Stomach (tissue), 4 donors: ENCODE measurements at regions not wholly inside any gene's neighbourhood (a gene's known extent, or its start where the extent isn't known, plus 50 kb on each side); places are given as distances from the start of the nearest gene placed in this dataset.

Source experiments
- POLR2A ChIP-seq, 4 donors: fragments of 450-650 bp; IDR thresholded peaks; one replicate each; pipeline ENCODE4 v1.6.1; 2016; ENCODE audit warnings: antibody characterized with exemption in 4 of 4, control low read depth in 2 of 4, mild to moderate bottlenecking in 1 of 4, moderate library complexity in 1 of 4
- POLR2AphosphoS5 ChIP-seq, 3 donors: sonication (generic); formaldehyde crosslinking; IDR thresholded peaks; one replicate each; pipeline ENCODE4 v1.6.1; 2016; ENCODE audit warnings: antibody characterized with exemption in 3 of 3
- TF ChIP-seq, protein P1 (sequence below), 7 experiments: fragments of 450-650 bp in 4 of 7; fragments of 200-600 bp in 3 of 7; sonication (generic) in 3 of 7; IDR thresholded peaks; one replicate each; pipeline ENCODE4 v1.5.1; 2016 to 2019; ENCODE audit warnings: antibody characterized with exemption in 7 of 7, control low read depth in 2 of 7, mild to moderate bottlenecking in 1 of 7

DNA sequence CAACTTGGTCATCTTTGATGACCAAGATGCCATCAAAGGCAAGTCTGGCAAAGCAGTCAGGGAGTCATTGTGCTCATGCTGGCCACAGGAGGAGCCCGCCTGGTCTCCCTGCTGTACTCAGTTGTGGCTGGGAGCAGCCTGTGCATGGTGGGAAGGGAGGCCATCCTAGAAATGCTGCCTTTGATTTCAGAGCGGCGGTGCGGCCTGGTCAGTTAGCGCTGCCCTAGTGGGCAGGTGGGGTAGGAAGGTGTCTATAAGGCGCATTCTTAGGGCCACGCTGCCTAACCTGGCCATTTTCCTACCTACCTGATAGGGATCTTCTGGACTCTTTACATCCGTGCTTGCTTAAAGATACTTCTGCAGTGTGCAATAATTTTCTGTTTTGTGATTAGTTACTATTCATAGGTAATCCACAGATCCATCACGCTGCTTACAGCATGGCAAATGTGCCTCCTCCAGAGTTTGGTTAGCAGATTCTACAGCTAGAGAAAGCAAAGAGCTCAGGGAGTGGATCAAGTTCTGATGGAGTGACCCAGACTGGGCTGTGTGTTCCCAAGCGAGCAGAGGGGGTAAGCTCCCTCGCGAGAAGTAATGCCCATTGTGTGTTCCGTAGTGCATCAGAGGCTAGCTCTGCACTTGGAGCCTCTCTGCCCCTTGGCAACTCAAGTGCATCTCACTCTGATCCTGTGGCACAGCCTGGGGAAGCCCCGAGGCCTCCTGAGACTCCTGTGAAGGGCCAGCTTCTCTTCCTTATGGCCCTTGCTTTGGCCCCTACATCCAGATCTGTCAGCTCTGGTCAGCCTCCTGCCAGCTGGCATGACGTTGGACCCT is 970.1 kb upstream of the ZNF722 start:
- TF ChIP-seq, protein P1, sequence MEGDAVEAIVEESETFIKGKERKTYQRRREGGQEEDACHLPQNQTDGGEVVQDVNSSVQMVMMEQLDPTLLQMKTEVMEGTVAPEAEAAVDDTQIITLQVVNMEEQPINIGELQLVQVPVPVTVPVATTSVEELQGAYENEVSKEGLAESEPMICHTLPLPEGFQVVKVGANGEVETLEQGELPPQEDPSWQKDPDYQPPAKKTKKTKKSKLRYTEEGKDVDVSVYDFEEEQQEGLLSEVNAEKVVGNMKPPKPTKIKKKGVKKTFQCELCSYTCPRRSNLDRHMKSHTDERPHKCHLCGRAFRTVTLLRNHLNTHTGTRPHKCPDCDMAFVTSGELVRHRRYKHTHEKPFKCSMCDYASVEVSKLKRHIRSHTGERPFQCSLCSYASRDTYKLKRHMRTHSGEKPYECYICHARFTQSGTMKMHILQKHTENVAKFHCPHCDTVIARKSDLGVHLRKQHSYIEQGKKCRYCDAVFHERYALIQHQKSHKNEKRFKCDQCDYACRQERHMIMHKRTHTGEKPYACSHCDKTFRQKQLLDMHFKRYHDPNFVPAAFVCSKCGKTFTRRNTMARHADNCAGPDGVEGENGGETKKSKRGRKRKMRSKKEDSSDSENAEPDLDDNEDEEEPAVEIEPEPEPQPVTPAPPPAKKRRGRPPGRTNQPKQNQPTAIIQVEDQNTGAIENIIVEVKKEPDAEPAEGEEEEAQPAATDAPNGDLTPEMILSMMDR (IDR thresholded peaks at IDR 0.05) = no peak
- no peak for TF ChIP-seq POLR2AphosphoS5 (IDR thresholded peaks at IDR 0.05)
- no peak for TF ChIP-seq POLR2A (IDR thresholded peaks at IDR 0.05)
